Smooth muscle cell (in vitro differentiated cells): ENCODE measurements at regions not wholly inside any gene's neighbourhood (a gene's known extent, or its start where the extent isn't known, plus 50 kb on each side); places are given as distances from the start of the nearest gene placed in this dataset.

Experiments
- DNase-seq: peaks from one replicate; lab custom pipeline; 2025; ENCODE audit not compliant: unreplicated experiment; lab: John Stamatoyannopoulos, UW
- H2AFZ ChIP-seq: fragments of 200-600 bp; sonication (generic); 2 replicates; pipeline ENCODE4 v1.6.0; 2016; ENCODE audit warnings: antibody characterized with exemption, low read depth, mild to moderate bottlenecking
- H3F3A ChIP-seq: fragments of 200-600 bp; sonication (generic); 2 replicates; pipeline ENCODE4 v1.6.0; 2017; ENCODE audit warnings: antibody characterized with exemption, low read depth
- H3K27ac ChIP-seq: fragments of 200-600 bp; sonication (generic); 2 replicates; pipeline ENCODE4 v1.5.1; 2016; ENCODE audit warnings: low read depth, mild to moderate bottlenecking
- H3K27me3 ChIP-seq: fragments of 200-600 bp; sonication (generic); 2 replicates; pipeline ENCODE4 v1.6.1; 2016; ENCODE audit warnings: low read depth, mild to moderate bottlenecking
- H3K36me3 ChIP-seq: fragments of 200-600 bp; sonication (generic); 2 replicates; pipeline ENCODE4 v1.5.1; 2016; ENCODE audit warnings: low read depth
- H3K4me1 ChIP-seq: fragments of 200-600 bp; sonication (generic); 2 replicates; pipeline ENCODE4 v1.5.1; 2016; ENCODE audit warnings: low read depth
- H3K4me2 ChIP-seq: fragments of 200-600 bp; sonication (generic); 2 replicates; pipeline ENCODE4 v1.6.0; 2016; ENCODE audit warnings: mild to moderate bottlenecking
- H3K4me3 ChIP-seq: fragments of 200-600 bp; sonication (generic); 2 replicates; pipeline ENCODE4 v1.5.1; 2016; ENCODE audit warnings: mild to moderate bottlenecking
- H3K79me2 ChIP-seq: fragments of 200-600 bp; sonication (generic); 2 replicates; pipeline ENCODE4 v1.6.0; 2016; ENCODE audit warnings: low read depth, mild to moderate bottlenecking
- H3K9ac ChIP-seq: fragments of 200-600 bp; sonication (generic); 2 replicates; pipeline ENCODE4 v1.6.0; 2016; ENCODE audit warnings: low read depth
- H3K9me3 ChIP-seq: fragments of 200-600 bp; sonication (generic); replicated peaks from 2 replicates; pipeline ENCODE4 v1.5.1; 2016; ENCODE audit warnings: low read depth
- H4K20me1 ChIP-seq: fragments of 200-600 bp; sonication (generic); 2 replicates; pipeline ENCODE4 v1.6.0; 2016; ENCODE audit warnings: low read depth
- WGBS: methylation state at CpG from one replicate; pipeline ENCODE4 v1.1.7; 2016; ENCODE audit warnings: low lambda C conversion rate; 5-methylcytosine and 5-hydroxymethylcytosine counted together
- TF ChIP-seq, protein P1 (sequence below): fragments of 200-600 bp; sonication (generic); IDR thresholded peaks from 2 replicates; pipeline ENCODE4 v1.5.1; 2017; ENCODE audit warnings: borderline replicate concordance, mild to moderate bottlenecking, antibody characterized with exemption; ENCODE audit not compliant: insufficient read depth, poor library complexity, severe bottlenecking

DNA sequence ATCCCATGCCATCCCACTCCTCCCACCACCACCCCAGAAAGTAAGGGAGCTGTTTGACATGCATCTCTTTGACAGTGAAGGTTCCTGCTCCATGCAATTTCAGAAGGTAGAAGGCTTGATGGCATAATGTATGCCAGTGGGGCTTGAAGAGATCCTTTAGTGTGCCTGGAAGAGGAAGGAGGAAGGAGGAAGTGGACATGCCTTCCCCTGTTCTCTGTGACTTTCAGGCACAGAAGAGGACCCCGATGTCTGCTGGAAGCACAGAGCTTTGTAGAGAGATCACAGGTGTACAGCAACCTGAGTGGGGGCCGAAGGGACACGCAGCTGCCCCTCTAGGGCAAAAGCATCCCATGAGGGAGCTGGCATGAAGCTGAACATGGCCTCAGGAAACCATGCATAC, 171.6 kb downstream of the CD47 start:
- H3K9ac ChIP-seq: no peak overlapping the region
- WGBS: 58% methylated on average over 3 of the region's 3 CpGs

DNA sequence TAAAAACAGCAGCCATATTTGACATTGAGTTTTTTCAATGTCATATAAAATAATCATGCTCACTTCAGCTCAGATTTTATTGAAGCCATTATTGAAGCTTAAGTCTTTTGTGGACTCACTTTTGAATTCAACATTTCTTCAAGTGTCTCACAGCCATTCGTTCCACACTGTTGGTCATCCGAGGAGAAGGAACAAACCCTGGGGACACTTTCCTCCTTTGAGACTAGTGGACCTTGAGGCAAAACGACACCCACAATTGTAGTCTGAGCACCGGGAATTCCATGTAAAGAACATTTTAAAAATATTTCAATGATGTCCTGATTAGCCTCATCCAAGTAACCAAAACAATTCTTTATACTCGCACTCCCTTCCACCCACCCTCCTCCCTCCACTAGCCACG, 174.7 kb downstream of the CD47 start:
- H3K9me3 ChIP-seq: no peaks in the 10 kb centered on the region
- H3K79me2 ChIP-seq: no peaks in the 10 kb centered on the region
- H3K9ac ChIP-seq: no peak overlapping the region
- H3K36me3 ChIP-seq: no peaks in the 10 kb centered on the region
- DNase-seq: no peak
- H3K4me1 ChIP-seq: no peaks in the 10 kb centered on the region
- peaks cover 7% of the 10 kb centered on the region for H3K27me3 ChIP-seq
- no peaks in the 10 kb centered on the region for H3F3A ChIP-seq
- H3K27ac ChIP-seq: no peak overlapping the region
- no peaks in the 10 kb centered on the region for H4K20me1 ChIP-seq
- H3K4me3 ChIP-seq: no peak overlapping the region
- WGBS: 93% methylated on average over 6 of the region's 6 CpGs
- TF ChIP-seq, protein P1, sequence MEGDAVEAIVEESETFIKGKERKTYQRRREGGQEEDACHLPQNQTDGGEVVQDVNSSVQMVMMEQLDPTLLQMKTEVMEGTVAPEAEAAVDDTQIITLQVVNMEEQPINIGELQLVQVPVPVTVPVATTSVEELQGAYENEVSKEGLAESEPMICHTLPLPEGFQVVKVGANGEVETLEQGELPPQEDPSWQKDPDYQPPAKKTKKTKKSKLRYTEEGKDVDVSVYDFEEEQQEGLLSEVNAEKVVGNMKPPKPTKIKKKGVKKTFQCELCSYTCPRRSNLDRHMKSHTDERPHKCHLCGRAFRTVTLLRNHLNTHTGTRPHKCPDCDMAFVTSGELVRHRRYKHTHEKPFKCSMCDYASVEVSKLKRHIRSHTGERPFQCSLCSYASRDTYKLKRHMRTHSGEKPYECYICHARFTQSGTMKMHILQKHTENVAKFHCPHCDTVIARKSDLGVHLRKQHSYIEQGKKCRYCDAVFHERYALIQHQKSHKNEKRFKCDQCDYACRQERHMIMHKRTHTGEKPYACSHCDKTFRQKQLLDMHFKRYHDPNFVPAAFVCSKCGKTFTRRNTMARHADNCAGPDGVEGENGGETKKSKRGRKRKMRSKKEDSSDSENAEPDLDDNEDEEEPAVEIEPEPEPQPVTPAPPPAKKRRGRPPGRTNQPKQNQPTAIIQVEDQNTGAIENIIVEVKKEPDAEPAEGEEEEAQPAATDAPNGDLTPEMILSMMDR: no peak
- H2AFZ ChIP-seq: no peak overlapping the region
- H3K4me2 ChIP-seq: no peak overlapping the region

More for the DNA sequence above, 171.6 kb downstream of the CD47 start:
- Histone ChIP-seq H4K20me1 (no peaks in the 10 kb centered on the region), H3K36me3 (no peaks in the 10 kb centered on the region), H3K27me3 (peaks cover 7% of the 10 kb centered on the region), H3F3A (no peaks in the 10 kb centered on the region), H3K9me3 (no peaks in the 10 kb centered on the region), H3K79me2 (no peaks in the 10 kb centered on the region), H3K27ac (no peak overlapping the region), H3K4me2 (no peak overlapping the region), H3K4me3 (no peak overlapping the region), H2AFZ (no peak overlapping the region), H3K4me1 (no peaks in the 10 kb centered on the region)
- TF ChIP-seq, protein P1: no peak
- DNase-seq: no peak

DNA sequence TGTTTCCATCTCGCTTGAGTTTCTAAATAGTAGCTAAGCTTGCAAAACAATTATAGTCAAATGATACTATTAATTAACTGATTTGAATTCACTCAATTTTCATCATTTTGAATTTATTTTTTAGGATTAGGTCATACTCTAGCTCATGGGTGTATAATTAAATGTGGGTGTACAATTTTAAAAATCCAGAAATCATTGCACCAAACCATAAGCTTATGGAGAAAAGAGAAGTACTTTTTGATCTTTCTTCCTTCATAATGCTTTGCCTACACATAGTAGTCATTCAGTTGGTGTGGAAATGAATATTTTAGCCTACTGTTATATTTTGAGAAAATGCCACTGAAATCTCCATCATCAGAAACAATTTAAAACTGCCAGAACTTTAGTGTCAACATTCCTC, 175.1 kb downstream of the CD47 start:
- Histone ChIP-seq H3K9me3 (no peaks in the 10 kb centered on the region), H3K79me2 (no peaks in the 10 kb centered on the region), H3K9ac (no peak overlapping the region), H3K27me3 (peaks cover 5% of the 10 kb centered on the region), H3K4me1 (no peaks in the 10 kb centered on the region), H3K36me3 (no peaks in the 10 kb centered on the region), H3K27ac (no peak overlapping the region), H3K4me3 (no peak overlapping the region), H3F3A (no peaks in the 10 kb centered on the region), H2AFZ (no peak overlapping the region), H3K4me2 (no peak overlapping the region), H4K20me1 (no peaks in the 10 kb centered on the region)
- DNase-seq: no peak
- TF ChIP-seq, protein P1: no peak
- 97% methylated on average over 1 of the region's 1 CpG for WGBS

DNA sequence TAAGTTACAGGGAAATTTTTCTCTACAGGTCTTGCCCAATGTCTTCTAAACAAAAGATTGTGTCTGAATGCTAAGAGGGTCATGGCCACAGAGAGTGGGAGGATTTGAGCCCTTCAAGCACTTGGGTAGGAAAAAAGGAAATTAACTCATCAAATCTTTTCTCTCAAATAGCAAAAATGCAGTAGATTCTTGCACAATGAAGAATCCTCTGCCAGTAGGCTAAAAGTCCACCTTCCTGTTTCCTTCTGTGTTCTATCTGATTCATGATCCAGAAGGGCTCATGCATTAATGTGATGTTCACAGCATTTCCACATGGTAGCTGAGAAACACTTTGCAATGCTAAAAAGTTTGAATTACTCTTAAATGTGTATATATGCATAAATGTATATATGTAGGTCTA, 177.1 kb downstream of the CD47 start:
- no peaks in the 10 kb centered on the region for H4K20me1 ChIP-seq
- H3K27me3 ChIP-seq: no peaks in the 10 kb centered on the region
- H3K9ac ChIP-seq: no peak overlapping the region
- no peak overlapping the region for H2AFZ ChIP-seq
- no peak overlapping the region for H3K4me3 ChIP-seq
- H3K79me2 ChIP-seq: no peaks in the 10 kb centered on the region
- TF ChIP-seq, protein P1: no peak
- H3K4me1 ChIP-seq: no peaks in the 10 kb centered on the region
- H3K36me3 ChIP-seq: no peaks in the 10 kb centered on the region
- no peak overlapping the region for H3K4me2 ChIP-seq
- H3F3A ChIP-seq: no peaks in the 10 kb centered on the region
- H3K9me3 ChIP-seq: no peaks in the 10 kb centered on the region
- no peak for DNase-seq
- no peak overlapping the region for H3K27ac ChIP-seq
